ENCODE measurements at regions not wholly inside any gene's neighbourhood (a gene's known extent, or its start where the extent isn't known, plus 50 kb on each side); places are given as distances from the start of the nearest gene placed in this dataset.

GRCh38 chr10:10946801-10947200 lies 70.9 kb upstream of the CELF2 start:
- DNase-seq (ENCODE audit: low read depth): no peak
- H3K4me3 ChIP-seq (replicated peaks; ENCODE audit: low read depth, low read length): no peak overlapping the region
- no peak for TF ChIP-seq CTCF (IDR thresholded peaks at IDR 0.05; ENCODE audit: low read length, missing control alignments)

- DNase-seq (ENCODE audit: low read depth): no peak
These were observed 66.0 kb upstream of the CELF2 start for GRCh38 chr10:10951675-10952074.

GRCh38 chr10:10952800-10953199 lies 64.9 kb upstream of the CELF2 start:
- TF ChIP-seq CTCF (IDR thresholded peaks at IDR 0.05; ENCODE audit: low read length, missing control alignments): no peak
- no peak overlapping the region for H3K4me3 ChIP-seq (replicated peaks; ENCODE audit: low read depth, low read length)
- DNase-seq (ENCODE audit: low read depth): no peak

More at GRCh38 chr10:10951675-10952074, 66.0 kb upstream of the CELF2 start:
- TF ChIP-seq CTCF (IDR thresholded peaks at IDR 0.05; ENCODE audit: low read length, missing control alignments): no peak
- H3K4me3 ChIP-seq (replicated peaks; ENCODE audit: low read depth, low read length): no peak overlapping the region

DNA sequence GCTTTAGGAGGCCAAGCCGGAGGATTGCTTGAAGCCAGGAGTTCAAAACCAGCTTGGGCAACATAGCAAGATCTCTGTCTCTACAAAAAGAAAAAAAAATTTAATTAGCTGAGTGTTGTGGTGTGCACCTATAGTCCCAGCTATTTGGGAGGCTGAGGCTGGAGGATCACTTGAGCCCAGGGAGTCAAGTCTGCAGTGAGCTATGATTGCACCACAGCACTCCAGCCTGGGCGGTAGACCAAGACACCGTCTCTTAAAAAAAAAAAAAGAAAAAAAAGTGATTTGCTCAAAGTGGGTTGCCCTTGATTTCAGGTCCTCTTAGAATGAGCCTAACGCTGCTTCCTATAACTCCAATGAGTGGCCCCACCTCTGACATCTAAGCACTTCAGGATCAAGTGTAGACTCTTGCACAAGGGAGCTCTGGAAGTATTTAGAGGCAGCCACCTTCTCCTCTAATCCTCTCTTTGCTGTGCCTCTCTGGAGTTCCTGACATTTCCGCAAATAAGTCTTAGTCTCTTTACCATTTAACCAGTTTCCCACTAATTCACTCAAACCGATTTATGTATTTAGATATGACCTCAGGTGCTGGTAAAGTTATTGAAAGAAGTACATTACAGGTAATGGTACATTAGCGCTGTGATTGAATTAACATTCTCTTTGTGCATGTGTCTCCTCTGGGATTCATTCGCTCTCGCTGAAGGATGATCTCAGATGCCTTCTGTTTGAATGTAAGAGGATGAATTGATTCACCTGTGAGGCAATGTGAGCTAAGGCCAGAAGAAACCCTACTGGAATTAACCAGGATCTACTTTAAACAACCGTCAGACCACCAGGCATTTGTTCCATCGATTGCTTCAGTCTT lies 60.8 kb upstream of the CELF2 start:
- H3K4me3 ChIP-seq (replicated peaks; ENCODE audit: low read depth, low read length): no peak overlapping the region
- TF ChIP-seq CTCF (IDR thresholded peaks at IDR 0.05; ENCODE audit: low read length, missing control alignments): no peak
- no peak for DNase-seq (ENCODE audit: low read depth)

DNA sequence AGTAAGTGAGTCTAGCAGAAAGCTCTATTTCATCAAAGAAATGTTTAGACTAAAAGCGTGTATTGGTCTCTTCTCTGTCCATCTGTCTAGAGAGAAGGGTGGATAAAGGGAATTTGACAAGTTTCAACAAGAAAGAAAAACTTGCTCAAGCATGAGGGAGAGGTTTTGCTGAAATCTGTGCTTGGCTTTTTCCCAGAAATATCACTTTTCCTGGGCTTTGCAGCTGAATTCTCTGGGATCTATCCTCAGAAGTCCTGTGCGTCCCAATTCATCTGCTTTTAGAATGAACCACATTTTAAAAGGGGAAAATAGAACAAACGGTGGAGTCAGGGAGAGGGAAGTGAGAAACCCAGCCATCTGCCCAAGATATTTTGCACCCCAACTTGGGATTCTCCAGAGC lies 59.6 kb upstream of the CELF2 start:
- TF ChIP-seq CTCF (IDR thresholded peaks at IDR 0.05; ENCODE audit: low read length, missing control alignments): no peak
- DNase-seq (ENCODE audit: low read depth): no peak
- H3K4me3 ChIP-seq (replicated peaks; ENCODE audit: low read depth, low read length): no peak overlapping the region

DNA sequence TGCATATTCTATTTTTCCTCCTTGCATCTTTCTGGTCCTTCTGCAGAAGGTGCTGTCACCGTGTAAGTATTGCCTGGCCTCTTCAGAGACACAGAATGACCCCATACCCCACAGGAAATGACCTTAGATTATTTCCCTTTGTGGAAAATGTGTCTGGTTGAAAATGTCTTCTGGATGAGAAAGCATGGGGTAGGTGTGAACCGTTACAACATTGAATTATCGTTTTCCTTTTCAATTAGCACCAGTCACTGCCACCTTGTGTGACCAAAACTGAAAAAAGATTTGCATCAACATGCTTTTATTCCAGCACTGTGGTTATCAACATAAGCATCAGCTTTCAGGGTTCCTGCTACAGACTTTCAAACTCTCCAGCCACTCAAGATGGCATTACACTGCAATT lies 58.0 kb upstream of the CELF2 start:
- H3K4me3 ChIP-seq (replicated peaks; ENCODE audit: low read depth, low read length): no peak overlapping the region
- no peak for TF ChIP-seq CTCF (IDR thresholded peaks at IDR 0.05; ENCODE audit: low read length, missing control alignments)
- no peak for DNase-seq (ENCODE audit: low read depth)

DNA sequence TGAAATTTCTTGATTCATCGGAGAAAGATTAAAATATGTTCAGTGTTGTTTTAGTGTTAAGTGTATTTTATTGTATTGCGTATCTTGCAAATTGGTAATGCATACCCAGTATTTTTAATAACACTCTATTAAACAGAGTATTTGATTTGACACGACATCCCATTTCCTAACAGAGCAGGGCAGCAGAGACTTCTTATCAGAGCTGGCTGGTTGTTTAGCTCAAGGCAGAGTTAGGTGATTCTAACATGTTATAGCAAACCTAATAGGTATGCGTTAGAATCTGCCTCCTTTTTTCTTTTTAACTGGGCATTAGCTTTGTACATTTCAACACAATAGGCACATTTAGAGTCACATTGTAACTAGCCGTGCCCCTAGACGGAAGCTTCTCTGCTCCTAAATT lies 57.1 kb upstream of the CELF2 start:
- no peak for TF ChIP-seq CTCF (IDR thresholded peaks at IDR 0.05; ENCODE audit: low read length, missing control alignments)
- DNase-seq (ENCODE audit: low read depth): no peak
- H3K4me3 ChIP-seq (replicated peaks; ENCODE audit: low read depth, low read length): no peak overlapping the region
